NOMO-1 treated with dmso at 0.1 percent for 144 hours (cell line): ENCODE measurements at regions not wholly inside any gene's neighbourhood (a gene's known extent, or its start where the extent isn't known, plus 50 kb on each side); places are given as distances from the start of the nearest gene placed in this dataset.
"Not testable (repeated sequence)": the region's sequence is repeated elsewhere in the genome, so short reads cannot be mapped to it uniquely, and the experiment has no call there.

Experiments used
- DNase-seq: peaks from one replicate; lab custom pipeline; 2025; ENCODE audit not compliant: unreplicated experiment; lab: John Stamatoyannopoulos, UW

DNA sequence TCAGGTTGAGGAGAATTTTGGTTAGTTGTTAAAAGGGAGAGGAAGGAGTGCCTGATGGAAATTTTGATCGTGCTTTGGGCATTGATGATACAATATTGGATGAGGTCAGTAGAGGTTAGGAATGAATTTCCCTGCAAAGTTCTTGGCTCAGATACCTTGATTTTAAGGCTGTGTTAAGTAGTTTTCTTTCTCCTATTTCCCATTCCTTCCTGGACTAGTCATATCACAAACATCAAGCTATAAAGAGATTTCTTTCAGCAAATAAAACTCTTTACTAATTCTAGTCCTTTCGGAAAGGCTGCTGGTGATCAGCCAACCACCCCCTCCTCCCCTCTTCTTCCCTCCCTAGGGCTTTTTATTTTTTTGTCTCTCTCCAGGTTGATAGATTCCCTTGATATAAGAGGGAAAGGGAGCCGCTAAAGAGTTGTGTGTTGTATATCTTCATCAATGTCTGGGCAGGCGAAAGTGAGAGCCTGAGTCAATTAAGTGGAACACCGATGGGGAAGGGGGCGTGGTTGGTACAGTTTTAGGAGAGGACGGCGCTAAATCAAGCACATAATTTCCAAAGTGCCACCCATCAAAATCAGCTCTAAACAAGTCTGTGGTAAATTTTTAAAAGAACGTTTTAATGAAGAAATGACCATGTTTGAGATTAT is 100.1 kb upstream of the PLXNA2 start:
- no peak for DNase-seq

DNA sequence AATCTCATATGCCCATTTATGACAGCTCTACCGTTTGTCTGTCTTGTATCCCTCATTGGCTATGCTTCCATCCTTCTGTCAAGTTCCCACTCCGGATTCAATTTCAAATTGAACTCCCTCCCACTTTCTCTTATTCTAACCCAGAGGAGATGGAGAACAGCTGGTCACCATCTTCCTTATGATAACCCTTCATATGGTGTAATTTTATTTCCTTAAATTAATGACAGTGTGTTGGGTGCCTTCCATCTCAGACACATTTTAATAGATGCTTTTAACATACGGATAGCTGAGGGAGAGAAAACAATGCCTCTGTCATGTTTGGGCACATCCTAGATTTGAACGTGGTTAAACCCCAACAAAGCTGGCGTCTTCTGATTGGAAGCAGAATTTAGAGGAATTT is 103.0 kb upstream of the PLXNA2 start:
- DNase-seq = no peak

- DNase-seq = no peak
These were observed 105.6 kb upstream of the PLXNA2 start for GRCh38 chr1:208349694-208350330.

GRCh38 chr1:208350815-208351214 is 106.6 kb upstream of the PLXNA2 start:
- no peak for DNase-seq

DNA sequence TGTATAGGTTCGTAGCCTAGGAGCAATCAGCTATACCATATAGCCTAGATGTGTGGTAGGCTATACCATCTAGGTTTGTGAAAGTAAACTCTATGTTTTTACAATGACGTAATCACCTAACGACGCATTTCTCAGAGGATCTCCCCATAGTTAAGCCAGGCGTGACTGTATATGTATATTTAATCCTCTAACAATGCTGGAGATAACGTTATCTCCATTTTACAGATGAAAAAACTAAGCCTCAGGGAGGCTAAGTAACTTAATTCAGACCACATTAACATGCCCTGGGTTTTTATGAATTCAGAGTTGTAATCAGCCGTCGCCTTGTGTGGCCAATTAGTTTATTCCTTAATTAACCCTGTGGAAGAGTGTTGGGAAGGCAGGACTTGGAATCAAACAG is 107.7 kb upstream of the PLXNA2 start:
- DNase-seq = no peak

- DNase-seq = not testable (repeated sequence)
These were observed 109.6 kb upstream of the PLXNA2 start for GRCh38 chr1:208353797-208354196.

- no peak for DNase-seq
These were observed 113.7 kb upstream of the PLXNA2 start for GRCh38 chr1:208357644-208358507.

DNA sequence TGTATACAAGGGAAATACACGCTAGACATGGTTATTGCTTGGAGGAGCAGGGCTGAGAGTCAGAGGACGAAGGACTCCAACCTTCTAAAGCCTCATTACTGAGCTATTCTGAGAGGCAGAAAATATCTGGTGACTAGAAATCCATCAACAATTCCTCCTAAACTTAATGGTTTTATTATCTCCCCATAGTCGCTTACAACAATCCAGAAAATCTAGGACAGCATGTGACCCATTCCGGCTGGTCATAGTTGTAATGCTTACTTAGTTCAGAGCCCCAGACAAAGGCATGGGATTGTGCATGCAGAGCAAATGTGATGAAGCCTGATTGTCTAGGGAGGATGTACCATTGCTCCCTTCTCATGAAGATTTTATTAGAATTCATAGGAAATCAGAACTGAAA is 114.5 kb upstream of the PLXNA2 start:
- no peak for DNase-seq

DNA sequence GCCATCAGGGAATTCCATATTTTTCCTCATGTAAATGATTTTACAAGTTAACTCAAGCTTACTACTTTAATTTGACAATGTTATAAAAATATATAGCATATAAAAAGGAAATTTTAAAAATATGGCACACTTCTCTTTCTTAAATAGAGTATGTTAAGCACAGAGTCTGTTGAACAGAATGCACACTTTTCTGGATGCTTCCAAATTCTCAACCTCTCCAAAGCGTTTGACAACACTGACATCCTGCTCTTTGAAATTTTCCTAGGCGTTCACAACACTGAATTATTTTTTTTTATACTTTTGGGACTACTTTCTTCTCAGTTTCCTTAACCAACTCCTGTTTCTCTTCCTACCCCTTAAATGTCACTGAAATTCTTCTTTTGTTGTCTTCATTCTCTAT is 117.8 kb upstream of the PLXNA2 start:
- DNase-seq = no peak

DNA sequence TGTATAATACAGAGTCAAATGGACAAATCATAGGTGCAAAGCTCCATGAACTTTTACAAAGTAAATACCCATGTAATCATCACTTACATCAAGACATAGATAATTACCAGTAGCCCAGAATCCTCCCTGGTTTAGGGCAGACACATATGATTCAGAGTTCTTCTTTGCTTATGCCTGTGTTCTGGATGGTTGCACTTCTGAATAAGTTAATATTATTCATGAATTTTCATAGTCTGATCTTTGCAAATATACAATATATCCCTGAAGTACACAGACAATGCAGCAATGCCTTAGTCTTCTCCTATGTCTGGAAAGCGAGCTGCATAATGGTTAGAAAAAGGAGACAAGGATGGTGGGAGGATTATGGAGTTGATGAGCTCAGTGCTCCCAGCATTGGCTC is 122.4 kb upstream of the PLXNA2 start:
- DNase-seq = no peak

- DNase-seq = peak; percentile 12
These were observed 124.9 kb upstream of the PLXNA2 start for GRCh38 chr1:208369045-208369444.

- no peak for DNase-seq
These were observed 125.5 kb upstream of the PLXNA2 start for GRCh38 chr1:208369658-208370057.

GRCh38 chr1:208374391-208374941 is 130.3 kb upstream of the PLXNA2 start:
- DNase-seq = no peak

GRCh38 chr1:208381481-208381880 is 137.3 kb upstream of the PLXNA2 start:
- DNase-seq = no peak

GRCh38 chr1:208387908-208388811 is 144.0 kb upstream of the PLXNA2 start:
- DNase-seq = no peak

- no peak for DNase-seq
These were observed 149.2 kb upstream of the PLXNA2 start for GRCh38 chr1:208393416-208393815.

GRCh38 chr1:208393826-208394225 is 149.6 kb upstream of the PLXNA2 start:
- DNase-seq = no peak

DNA sequence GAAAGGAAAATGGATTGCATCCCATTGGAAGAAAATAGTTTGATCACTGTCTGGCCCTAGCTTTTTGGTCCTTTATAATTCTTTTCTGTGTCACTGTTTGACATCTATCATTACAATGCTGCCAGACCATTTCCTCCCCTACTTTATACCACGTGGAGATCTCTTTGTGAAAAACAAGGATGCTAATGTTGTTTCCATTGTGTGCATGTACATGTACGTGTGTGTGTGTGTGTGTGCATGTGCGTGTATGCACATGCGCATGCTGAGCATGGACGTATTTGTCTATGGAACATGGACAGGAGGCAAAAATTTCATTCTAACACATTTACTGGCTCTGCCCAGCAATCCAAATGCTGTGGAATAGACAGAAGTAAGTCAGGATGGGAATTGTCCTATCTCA is 153.1 kb upstream of the PLXNA2 start:
- no peak for DNase-seq

DNA sequence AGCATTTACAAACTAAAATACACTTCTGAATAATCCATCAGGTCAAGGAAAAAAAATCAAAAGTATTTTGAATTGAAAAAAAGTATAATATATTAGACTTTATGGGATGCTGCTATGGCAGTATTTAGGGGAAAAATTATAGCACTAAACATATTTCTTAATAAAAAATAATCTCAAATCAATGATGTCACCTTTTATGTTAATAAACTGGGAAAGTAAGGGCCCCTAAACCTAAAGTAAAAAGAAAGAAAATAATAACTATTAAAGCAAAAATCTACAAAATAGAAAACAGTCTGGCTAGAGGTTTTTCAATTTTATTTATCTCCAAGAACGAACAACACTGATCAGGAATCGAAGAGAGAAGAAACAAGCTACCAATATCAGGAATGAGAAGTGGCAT is 160.8 kb upstream of the PLXNA2 start:
- no peak for DNase-seq

- DNase-seq = no peak
These were observed 165.0 kb upstream of the PLXNA2 start for GRCh38 chr1:208409176-208409575.

DNA sequence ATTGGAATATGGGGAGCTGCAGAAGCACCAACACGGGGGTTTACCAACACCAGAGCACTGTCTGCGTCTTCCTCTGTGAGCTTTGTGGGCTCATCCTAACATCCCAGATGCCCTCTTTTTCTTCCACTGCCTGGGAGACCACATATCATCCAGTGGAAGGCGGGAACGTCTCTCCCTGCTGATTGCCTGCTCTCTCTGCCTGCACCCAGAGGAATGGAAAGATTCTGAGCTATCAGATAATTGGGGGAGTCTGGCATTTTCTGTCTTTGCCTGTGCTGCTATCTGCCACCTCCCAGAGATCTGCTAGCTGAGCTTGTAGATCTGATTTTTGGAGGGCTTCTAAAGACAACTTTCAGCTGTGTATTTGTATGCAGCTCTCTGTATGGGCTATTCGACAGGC is 166.2 kb upstream of the PLXNA2 start:
- DNase-seq = no peak
